IPS-NIHi7 (cell line): ENCODE measurements at regions not wholly inside any gene's neighbourhood (a gene's known extent, or its start where the extent isn't known, plus 50 kb on each side); places are given as distances from the start of the nearest gene placed in this dataset.

Source experiments
- DNase-seq: peaks from one replicate; pipeline ENCODE4 v3.0.0; 2012; ENCODE audit warnings: mixed read lengths; ENCODE audit errors: extremely low spot score

DNA sequence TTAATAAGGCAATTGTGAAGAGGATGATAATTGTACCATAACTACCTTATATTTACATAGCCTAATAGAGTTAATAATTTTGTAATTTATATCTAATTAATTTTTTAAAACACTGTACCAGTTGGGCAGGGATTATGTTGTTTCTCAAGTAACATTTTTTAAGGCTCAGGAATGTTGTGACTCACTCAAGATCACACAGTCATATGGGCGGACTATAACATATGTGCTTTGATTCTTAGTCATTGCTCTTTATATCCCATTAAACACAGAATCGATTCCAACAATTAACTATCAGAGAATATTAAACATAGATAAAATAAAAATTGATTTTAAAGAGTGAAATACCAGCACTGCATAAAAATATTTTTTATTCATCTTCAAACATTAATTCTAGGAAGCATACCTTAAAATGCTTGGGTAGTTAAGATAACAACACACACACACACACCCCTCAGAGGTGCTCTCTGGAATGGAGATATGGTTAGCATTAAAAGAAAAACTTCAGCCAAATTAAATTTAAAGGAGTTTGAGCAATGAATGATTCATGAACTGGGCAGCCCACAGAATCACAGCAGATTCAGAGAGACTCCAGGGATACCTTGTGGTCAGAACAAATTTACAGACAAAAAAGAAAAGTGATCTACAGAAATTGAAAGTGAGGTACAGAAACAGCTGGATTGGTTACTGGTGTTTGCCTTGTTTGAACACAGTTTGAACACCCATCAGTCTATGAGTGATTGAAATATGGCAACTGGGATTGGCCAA, 869.4 kb upstream of the ID2 start:
- DNase-seq = no peak

DNA sequence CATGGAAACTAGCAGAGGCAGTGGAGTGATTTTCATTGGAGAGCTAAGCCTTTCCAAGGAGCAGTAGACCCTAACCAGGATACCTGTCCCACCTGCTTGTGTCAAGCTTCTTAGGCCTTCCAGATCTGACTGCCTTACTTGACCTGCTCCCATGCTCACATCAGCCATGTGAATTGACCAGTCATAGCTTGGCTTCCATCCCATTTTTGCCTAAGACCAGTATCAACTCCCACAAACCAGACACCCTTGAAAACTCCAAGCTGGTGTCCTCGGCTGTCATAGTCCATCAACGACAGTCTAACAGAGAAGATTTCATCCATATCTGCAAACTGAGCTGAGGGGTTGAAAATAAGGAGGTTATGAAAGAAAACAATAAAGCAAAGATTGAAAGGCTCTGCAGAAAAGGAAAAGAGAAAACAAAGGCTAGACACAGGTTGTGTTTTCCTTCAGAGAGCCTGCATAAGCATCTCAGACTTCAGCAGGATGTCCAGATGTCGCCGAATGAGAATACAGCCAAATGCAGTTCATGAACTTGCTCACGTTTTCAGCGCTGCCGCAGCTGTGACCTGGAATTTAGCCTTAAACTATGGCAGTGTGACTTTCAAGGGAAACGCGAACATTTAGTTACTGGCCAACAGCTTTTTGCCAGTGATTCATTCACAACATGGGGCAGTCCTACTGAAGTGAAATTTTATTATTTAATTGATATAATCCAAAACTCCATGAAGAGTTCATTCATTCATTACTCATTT, 868.1 kb upstream of the ID2 start:
- DNase-seq = no peak

DNA sequence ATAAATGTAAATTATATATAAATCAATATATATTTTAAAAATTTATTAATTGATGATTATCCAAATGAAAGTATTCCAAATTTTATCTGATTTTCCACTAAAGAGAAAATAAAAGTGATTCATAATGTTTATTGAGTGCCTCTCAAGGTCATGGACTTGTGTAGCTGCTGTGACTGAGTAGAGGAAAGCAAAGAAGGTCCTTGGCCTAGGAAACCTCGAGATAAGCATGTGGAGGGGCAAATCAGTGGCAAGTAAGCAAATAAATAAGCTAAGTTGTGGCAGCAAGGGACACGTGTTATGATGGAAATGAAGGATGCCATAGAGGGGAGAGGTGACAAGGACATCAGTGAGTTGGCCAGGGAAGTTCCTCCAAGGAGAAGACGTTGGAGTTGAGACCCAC, 866.1 kb upstream of the ID2 start:
- no peak for DNase-seq

DNA sequence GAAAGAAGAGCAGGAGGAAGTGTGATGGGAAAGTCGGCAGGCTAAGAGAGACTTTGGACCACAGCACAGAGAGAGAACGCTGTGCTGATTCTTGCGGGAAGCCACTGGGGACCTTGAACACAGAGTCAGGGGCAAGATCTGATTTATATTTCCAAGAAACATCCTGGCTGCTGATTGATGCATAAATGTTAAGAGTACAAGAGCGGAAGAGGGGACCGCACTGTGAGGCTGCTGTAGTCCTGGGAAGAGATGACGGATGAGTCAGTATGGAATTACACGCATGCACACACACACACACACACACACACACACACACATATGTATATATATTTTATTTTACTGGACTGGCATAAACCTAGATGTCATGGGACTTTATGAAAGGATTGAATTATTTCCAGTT, 865.6 kb upstream of the ID2 start:
- no peak for DNase-seq

- no peak for DNase-seq
These were observed 864.9 kb upstream of the ID2 start for GRCh38 chr2:7816944-7817343.

GRCh38 chr2:7819316-7819715, 862.5 kb upstream of the ID2 start:
- DNase-seq = no peak

DNA sequence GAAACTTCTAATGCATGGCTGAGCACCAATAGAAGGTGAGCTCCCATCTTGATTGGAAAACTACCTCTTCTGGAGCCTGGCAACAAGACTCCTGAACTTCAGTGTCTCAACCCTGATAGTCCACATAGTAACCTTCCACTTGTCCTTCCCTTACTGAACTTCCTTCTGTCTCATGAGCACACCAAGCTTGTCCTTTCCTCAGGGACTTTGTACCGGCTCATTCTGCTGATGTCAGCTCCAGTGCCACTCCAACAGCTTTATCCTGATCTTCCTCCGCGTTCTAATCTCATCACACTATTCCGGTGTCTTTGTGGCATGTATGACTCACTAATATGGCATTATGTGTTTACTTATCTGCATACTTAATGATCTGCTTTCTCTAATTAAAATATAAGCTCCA, 862.0 kb upstream of the ID2 start:
- no peak for DNase-seq

GRCh38 chr2:7824211-7824610, 857.6 kb upstream of the ID2 start:
- DNase-seq = no peak

DNA sequence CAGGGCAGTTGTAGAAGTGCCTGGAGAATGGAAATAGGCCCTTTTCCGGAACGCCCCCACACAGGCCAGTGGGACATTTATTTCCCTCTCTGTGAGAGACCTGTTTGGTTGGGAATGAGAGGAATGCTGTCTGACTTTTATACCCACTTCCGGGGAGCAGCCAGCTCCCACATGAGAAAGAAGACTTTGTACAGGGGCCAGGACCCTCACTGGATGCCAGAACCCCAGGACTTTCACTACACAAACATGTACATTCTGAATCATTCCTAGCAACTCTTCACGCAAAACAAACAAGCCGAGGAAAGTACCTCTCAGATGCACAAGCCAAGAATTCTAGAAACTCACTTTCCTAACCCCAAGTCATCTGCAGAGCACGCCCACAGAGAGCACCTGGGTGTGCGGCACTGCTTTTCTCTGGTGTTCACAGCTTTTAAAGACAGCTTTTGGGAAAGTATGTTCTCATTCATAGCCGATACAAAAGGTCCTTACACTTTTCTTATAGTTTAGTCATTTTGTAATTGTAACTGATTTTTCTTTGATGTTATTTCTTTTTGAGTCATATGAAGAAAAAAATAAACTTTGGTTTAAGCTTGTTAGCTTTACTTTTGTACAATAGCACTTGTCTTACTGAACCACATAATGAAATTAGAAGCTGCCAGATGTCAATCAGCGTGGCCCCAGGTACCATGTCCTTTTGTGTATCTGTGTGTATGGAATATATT, 856.1 kb upstream of the ID2 start:
- DNase-seq = no peak

DNA sequence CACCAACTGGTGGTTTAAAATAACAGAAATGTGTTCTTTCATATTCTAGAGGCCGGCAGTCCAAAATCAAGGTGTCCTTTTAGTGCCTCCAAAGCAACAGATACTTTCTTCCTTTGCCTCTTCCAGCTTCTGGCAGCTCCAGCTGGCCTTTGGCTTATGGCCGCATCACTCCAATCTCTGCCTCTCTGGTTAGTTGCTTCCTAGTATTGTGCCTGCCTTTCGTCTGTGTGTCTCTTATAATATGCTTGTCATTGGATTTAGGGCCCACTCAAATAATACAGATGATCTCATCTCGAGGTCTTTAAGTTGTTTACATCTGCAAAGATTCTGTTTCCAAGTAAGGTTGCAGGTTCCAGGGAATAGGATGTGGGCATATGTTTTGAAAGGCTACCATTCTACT, 855.2 kb upstream of the ID2 start:
- DNase-seq = no peak

GRCh38 chr2:7829241-7829640, 852.6 kb upstream of the ID2 start:
- DNase-seq = no peak

- DNase-seq = no peak
These were observed 851.2 kb upstream of the ID2 start for GRCh38 chr2:7830616-7831015.

DNA sequence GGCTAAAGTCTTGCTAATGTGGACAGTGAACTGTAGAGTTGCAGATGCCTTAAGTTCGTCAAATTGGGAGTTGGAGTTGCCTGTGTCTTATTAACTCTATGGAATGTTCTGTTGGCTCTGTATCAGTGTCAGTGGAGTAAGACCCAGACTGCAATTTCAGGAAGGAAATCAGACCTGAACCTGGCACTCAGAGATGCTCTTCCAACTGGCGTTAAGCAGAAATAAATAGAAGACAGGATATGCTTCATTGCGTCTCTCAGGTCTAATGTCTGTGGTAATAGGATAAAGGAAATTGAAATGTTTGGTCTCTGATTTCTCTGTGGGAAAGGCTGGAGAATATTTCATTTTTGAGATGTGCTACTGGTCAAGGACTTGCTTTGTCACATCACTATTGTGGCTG, 846.7 kb upstream of the ID2 start:
- DNase-seq = no peak

- no peak for DNase-seq
These were observed 845.9 kb upstream of the ID2 start for GRCh38 chr2:7835693-7836680.

DNA sequence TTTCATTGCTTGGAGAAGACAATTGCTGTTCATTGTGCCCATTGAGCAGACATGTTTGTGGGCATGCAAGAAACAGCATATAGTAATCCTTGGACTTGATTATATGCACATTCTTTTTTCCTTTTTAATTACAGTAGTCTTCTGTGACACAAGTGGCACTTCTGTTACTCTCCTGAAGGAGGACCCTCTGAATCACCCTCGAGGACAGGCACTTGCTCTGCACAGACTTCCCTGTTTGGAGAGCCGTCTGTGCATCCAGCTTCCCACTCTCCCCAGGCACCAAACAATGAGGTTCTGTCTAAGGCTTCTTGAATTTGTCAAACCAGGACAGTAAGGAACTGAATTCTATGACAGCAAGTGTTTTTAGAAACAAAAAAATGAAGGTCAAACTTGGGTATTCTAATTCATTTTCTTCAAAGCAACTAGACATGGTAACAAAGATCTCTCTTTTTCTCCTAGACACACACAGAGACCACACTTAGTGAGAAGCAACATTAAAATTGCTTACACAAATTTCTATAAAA, 844.6 kb upstream of the ID2 start:
- no peak for DNase-seq

DNA sequence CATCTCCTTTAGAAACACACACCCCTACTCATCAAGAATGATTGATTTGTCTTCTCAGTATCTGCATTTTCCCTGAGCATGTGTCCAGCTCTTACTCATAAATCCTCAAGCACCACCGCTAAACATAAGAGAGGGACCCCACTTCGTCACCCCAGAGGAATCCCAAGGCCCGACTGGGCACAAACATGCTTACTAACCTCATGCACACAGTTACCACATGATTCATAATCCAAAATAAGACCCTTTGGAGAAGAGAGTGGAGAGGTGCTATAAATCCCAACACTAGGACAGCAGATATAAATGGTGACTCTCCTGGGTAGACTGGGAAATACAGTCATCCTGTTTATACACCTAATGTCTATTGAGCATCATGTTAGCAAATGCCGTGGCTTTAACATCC, 843.2 kb upstream of the ID2 start:
- DNase-seq = no peak

GRCh38 chr2:7840651-7841380, 841.0 kb upstream of the ID2 start:
- DNase-seq = no peak

- DNase-seq = no peak
These were observed 840.1 kb upstream of the ID2 start for GRCh38 chr2:7841751-7842150.

- DNase-seq = no peak
These were observed 837.4 kb upstream of the ID2 start for GRCh38 chr2:7844414-7844965.

DNA sequence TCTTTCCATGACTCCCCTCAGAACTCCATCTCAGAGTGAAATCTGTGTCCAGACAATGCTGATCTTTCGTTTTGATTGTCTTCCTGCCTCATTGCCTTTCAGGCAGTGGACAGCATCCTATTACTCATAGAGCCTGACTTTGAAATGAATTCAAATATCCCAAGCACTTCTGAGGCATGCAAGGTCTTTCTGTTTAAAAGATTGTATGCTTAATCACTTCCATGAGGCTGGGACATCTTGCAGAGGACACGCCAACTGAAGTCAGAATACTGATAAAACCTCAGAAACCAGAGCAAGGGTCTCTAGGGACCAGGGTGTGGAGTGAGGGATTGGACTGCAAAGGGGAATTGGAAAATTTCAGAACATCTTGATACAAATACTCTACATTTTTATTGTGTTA, 836.5 kb upstream of the ID2 start:
- no peak for DNase-seq
